ENCODE measurements at regions not wholly inside any gene's neighbourhood (a gene's known extent, or its start where the extent isn't known, plus 50 kb on each side); places are given as distances from the start of the nearest gene placed in this dataset.

DNA sequence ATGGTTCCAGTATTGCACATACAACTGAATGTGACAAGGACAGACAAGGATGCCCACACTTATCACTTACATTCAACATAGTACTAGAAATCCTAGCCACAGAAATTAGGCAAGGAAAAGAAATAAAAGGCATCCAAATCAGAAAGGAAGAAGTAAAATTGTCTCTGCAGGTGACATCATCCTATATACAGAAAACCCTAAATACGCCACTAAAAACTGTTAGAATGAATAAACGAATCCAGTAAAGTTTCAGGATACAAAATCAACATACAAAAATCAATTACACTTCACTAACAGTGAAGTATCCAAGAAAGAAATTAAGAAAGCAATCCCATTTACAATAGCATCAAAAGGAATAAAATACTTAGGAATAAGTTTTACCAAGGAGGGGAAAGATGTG is 66.1 kb downstream of the FAM217A start:
- TF ChIP-seq, protein P1, sequence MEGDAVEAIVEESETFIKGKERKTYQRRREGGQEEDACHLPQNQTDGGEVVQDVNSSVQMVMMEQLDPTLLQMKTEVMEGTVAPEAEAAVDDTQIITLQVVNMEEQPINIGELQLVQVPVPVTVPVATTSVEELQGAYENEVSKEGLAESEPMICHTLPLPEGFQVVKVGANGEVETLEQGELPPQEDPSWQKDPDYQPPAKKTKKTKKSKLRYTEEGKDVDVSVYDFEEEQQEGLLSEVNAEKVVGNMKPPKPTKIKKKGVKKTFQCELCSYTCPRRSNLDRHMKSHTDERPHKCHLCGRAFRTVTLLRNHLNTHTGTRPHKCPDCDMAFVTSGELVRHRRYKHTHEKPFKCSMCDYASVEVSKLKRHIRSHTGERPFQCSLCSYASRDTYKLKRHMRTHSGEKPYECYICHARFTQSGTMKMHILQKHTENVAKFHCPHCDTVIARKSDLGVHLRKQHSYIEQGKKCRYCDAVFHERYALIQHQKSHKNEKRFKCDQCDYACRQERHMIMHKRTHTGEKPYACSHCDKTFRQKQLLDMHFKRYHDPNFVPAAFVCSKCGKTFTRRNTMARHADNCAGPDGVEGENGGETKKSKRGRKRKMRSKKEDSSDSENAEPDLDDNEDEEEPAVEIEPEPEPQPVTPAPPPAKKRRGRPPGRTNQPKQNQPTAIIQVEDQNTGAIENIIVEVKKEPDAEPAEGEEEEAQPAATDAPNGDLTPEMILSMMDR (IDR thresholded peaks at IDR 0.05) = no peak
- no peaks in the 10 kb centered on the region for H3K27me3 ChIP-seq (ENCODE audit: low read depth)
- no peak overlapping the region for H3K27ac ChIP-seq
- intact Hi-C loops (cut with DNase I) = no loop called here
- DNase-seq (no peak), ATAC-seq (no peak)
- no peaks in the 10 kb centered on the region for H3K9me3 ChIP-seq
- no peaks in the 10 kb centered on the region for H3K36me3 ChIP-seq
- peaks cover 39% of the 10 kb centered on the region for H3K4me1 ChIP-seq
- H3K4me3 ChIP-seq = no peak overlapping the region

DNA sequence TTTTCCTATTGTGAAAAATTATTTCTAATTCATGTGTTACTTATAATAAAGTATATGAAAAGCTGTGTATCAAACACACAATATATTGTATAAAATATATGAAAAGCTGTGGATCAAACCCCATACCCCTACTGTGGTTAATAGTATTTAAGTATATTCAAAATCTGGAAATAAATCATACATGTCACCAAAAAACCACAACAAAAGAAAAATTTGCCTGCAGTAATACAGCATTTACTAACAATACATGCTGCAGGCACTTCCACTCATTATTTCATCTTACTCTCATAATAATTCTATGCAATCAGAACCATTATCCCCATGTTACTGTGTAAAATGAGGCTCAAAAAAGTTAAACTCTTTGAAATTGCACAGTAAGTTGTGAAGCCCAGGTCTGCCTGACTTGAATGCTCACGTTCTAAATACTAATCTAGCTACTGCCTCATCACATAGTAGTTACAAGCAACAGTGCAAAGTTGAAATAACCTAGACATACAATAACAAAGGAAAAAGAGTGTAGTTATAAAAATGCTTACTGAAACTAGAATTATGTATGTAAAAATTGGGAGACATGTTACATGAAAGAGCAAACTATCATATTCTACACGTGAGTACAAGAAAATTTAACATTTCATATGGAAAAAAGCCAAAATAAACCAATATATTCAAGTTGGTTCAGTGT is 61.7 kb downstream of the FAM217A start:
- Histone ChIP-seq H3K27me3 (ENCODE audit: low read depth) (no peaks in the 10 kb centered on the region), H3K36me3 (no peaks in the 10 kb centered on the region), H3K27ac (peak overlapping the region; percentile 98), H3K9me3 (no peaks in the 10 kb centered on the region), H3K4me3 (peak overlapping the region; percentile 84), H3K4me1 (peaks cover 42% of the 10 kb centered on the region)
- DNase-seq (no peak), ATAC-seq (no peak)
- TF ChIP-seq, protein P1 (IDR thresholded peaks at IDR 0.05) = no peak
- intact Hi-C loops (cut with DNase I) = no loop called here

GRCh38 chr6:4017834-4018170 is 61.1 kb downstream of the FAM217A start:
- TF ChIP-seq, protein P1 (IDR thresholded peaks at IDR 0.05) = no peak
- H3K27ac ChIP-seq = peak overlapping the region; percentile 98
- H3K36me3 ChIP-seq = no peaks in the 10 kb centered on the region
- DNase-seq (no peak), ATAC-seq (peak in 1 of 2 donors; percentile 14)
- intact Hi-C loops (cut with DNase I) = no loop called here
- no peaks in the 10 kb centered on the region for H3K9me3 ChIP-seq
- H3K27me3 ChIP-seq (ENCODE audit: low read depth) = no peaks in the 10 kb centered on the region
- peak overlapping the region; percentile 84 for H3K4me3 ChIP-seq
- peaks cover 47% of the 10 kb centered on the region for H3K4me1 ChIP-seq

DNA sequence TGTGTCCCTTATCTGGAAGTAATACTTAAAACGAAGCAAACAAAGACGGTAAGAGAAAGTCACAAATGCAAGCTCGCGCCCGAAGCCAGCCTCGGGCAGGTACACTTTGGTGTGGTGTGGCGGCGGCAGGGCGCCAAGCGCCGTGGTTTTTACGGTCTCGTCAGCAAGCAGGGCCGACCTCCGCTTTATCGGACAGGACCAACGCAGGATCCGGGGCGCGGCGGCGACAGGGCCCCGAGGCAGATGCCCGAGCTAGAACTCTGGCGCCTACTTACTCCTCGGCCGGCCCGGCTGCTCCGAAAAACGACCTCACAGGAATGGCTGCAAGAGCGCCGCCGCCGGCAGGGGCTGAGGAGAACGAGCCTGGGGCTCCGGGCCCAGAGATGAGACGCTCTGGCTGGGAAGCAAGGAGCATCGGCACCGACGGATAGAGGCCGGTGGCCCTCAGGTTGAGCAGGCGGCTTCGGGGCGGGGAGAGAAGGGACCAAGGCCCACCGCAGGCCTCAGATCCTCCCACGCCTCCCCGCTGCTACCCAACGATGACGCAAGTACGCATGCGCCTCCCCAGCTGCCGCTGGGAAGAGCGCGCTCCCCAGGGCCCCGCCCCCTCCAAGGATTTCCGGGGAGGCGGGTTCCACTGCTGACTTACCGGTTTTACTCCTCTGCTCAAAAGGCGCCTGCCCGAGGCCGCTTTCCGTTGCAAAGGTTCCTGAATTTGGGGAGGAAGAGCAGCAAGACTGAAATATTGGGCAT is 60.6 kb downstream of the FAM217A start:
- Histone ChIP-seq H3K4me1 (peaks cover 52% of the 10 kb centered on the region), H3K36me3 (no peaks in the 10 kb centered on the region), H3K9me3 (no peaks in the 10 kb centered on the region), H3K27ac (peak overlapping the region; percentile 98), H3K4me3 (peak overlapping the region; percentile 84), H3K27me3 (ENCODE audit: low read depth) (no peaks in the 10 kb centered on the region)
- ATAC-seq (peak; percentile 91 to 95), DNase-seq (peak; percentile 97)
- intact Hi-C loops (cut with DNase I) = no loop called here
- TF ChIP-seq, protein P1 (IDR thresholded peaks at IDR 0.05) = peak; percentile 29
